Transverse colon (tissue), 3 donors: ENCODE measurements at regions not wholly inside any gene's neighbourhood (a gene's known extent, or its start where the extent isn't known, plus 50 kb on each side); places are given as distances from the start of the nearest gene placed in this dataset.

Experiments
- CTCF ChIP-seq, 5 experiments: fragments of 200-600 bp in 3 of 5; fragments of 450-650 bp in 2 of 5; sonication (generic) in 3 of 5; IDR thresholded peaks; 1 replicate in 2 of 5; 2 replicates in 3 of 5; pipeline ENCODE4 v1.5.1; 2016 to 2017; ENCODE audit warnings: antibody characterized with exemption in 5 of 5, inconsistent platforms in 3 of 5, mild to moderate bottlenecking in 2 of 5, moderate library complexity in 1 of 5
- POLR2A ChIP-seq: fragments of 450-650 bp; IDR thresholded peaks from one replicate; pipeline ENCODE4 v1.6.1; 2016; ENCODE audit warnings: antibody characterized with exemption, mild to moderate bottlenecking, moderate library complexity

GRCh38 chr18:55111271-55111670 is 152.0 kb upstream of the CCDC68 start:
- TF ChIP-seq CTCF (IDR thresholded peaks at IDR 0.05) (no peak), POLR2A (no peak)
